NT2/D1 (cell line): ENCODE measurements at regions not wholly inside any gene's neighbourhood (a gene's known extent, or its start where the extent isn't known, plus 50 kb on each side); places are given as distances from the start of the nearest gene placed in this dataset.

Experiments
- DNase-seq: peaks from one replicate; pipeline ENCODE4 v3.0.0-alpha.2; 2011; ENCODE audit warnings: low read depth, low spot score
- H3K27me3 ChIP-seq: 2 replicates; pipeline ENCODE4 v1.6.0; 2011; ENCODE audit warnings: mild to moderate bottlenecking; ENCODE audit not compliant: insufficient read length, insufficient read depth
- H3K36me3 ChIP-seq: 2 replicates; pipeline ENCODE4 v1.6.1; 2011; ENCODE audit warnings: mild to moderate bottlenecking, low read length, mixed read lengths; ENCODE audit not compliant: insufficient read depth, insufficient read length
- H3K4me1 ChIP-seq: 2 replicates; pipeline ENCODE4 v1.5.1; 2011; ENCODE audit not compliant: insufficient read depth, insufficient read length
- H3K4me3 ChIP-seq: 2 replicates; pipeline ENCODE4 v1.5.1; 2011; ENCODE audit warnings: low read depth; ENCODE audit not compliant: insufficient read length
- H3K9ac ChIP-seq: 2 replicates; pipeline ENCODE4 v1.6.0; 2011; ENCODE audit warnings: low read depth; ENCODE audit not compliant: insufficient read length
- H3K9me3 ChIP-seq: 2 replicates; pipeline ENCODE4 v1.5.1; 2011; ENCODE audit warnings: mild to moderate bottlenecking, low read length; ENCODE audit not compliant: insufficient read depth
- SUZ12 ChIP-seq: IDR thresholded peaks from 2 replicates; pipeline ENCODE4 v1.6.1; 2011; ENCODE audit not compliant: insufficient read length, insufficient read depth; ENCODE audit errors: extremely low read depth
- YY1 ChIP-seq: IDR thresholded peaks from 2 replicates; pipeline ENCODE4 v1.6.1; 2011; ENCODE audit not compliant: insufficient read length, insufficient read depth
- ZNF274 ChIP-seq: IDR thresholded peaks from 2 replicates; pipeline ENCODE4 v1.6.1; 2011; ENCODE audit warnings: mild to moderate bottlenecking, low read depth, low read length

DNA sequence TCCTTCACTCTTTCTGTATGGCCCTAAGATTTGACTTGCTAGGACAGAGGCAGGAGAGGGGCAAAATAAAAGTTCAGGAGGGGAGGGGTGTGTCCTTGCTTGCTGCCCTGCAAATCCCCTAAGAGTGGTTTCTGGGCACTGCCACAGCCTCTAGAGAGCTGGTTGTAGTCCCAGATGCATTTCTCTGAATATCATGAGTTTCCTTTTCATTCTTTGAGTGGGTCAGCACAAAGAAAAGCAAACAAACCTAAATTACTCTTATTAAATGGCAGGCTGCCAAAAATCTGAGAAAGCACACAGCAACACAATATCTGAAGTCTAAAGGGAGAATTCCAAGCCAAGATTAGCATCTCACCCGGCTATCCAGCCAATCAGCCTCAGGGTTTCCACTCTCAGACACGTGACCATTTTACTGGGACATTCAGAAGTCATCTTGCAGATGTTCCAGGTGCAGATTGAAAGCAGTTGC is 919.3 kb downstream of the TUSC7 start:
- Histone ChIP-seq H3K36me3 (no peaks in the 10 kb centered on the region), H3K4me3 (no peak overlapping the region), H3K4me1 (no peaks in the 10 kb centered on the region), H3K9me3 (0 out of 2 replicates have a peak, but pooled peaks cover 4% of the 10 kb centered on the region), H3K27me3 (no peaks in the 10 kb centered on the region), H3K9ac (no peak overlapping the region)
- TF ChIP-seq YY1 (no peak), SUZ12 (no peak)
- DNase-seq = no peak

DNA sequence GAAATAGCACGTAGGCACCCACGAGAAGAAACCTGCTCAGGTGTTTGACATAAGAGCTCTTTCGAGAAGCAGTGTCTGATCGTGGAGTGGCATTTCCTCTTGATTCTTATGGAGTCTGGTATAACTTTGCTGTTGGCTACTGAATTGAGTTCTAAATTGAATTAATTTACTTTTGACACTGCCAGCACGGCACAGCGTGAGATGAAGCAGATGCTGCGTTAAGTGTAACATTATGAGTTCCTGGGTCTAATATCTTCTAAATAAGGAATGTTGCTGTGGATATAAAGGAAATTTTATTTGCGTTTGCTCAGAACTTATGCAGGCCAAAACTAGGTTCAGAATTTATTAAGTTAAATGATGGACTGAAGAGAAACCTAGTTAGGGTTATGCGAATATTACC is 919.9 kb downstream of the TUSC7 start:
- TF ChIP-seq ZNF274 (no peak), SUZ12 (no peak), YY1 (no peak)
- no peaks in the 10 kb centered on the region for H3K9me3 ChIP-seq
- H3K4me3 ChIP-seq = no peak overlapping the region
- no peak overlapping the region for H3K9ac ChIP-seq
- H3K27me3 ChIP-seq = no peaks in the 10 kb centered on the region
- no peaks in the 10 kb centered on the region for H3K4me1 ChIP-seq
- no peaks in the 10 kb centered on the region for H3K36me3 ChIP-seq
- no peak for DNase-seq

DNA sequence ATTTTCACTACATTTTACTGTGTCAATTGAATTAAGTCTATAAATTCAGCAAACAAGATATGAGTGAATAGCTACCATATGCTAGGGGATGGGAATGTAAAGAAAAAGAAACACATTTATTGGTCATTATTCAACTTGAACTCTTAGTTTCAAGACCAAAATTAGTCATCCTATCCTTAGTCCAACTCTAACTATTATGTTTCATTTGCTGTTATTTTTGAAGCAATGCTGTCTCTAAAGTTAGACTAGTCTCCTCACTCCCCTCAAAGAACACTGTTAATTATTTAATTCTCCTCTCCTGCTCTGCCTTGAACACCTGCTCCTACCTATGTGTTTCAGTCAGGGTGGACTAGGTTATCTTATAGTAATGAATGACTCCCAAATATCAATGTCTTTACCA is 920.9 kb downstream of the TUSC7 start:
- Histone ChIP-seq H3K9ac (no peak overlapping the region), H3K9me3 (no peaks in the 10 kb centered on the region), H3K4me3 (no peak overlapping the region), H3K27me3 (no peaks in the 10 kb centered on the region), H3K36me3 (no peaks in the 10 kb centered on the region), H3K4me1 (no peaks in the 10 kb centered on the region)
- no peak for DNase-seq
- TF ChIP-seq ZNF274 (no peak), SUZ12 (no peak), YY1 (no peak)

DNA sequence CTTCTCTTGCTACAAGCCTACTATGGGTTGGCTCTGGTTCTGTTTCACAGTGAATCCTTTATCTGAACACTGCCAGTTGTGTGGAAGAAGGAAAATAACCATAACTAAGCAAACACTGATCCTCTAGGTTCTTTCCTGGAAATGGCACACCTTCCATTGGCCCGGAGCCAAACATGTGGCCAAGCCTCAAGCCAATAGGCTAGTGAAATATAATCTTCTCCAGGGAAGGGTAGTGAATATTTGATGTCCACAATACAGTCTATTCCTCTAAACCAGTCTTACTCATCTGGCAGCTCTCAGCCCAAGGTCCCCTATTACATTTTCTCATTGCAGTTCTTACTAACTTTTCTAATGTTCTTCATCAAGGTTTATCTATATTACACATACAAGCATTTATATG is 921.3 kb downstream of the TUSC7 start:
- no peaks in the 10 kb centered on the region for H3K4me1 ChIP-seq
- no peak for DNase-seq

DNA sequence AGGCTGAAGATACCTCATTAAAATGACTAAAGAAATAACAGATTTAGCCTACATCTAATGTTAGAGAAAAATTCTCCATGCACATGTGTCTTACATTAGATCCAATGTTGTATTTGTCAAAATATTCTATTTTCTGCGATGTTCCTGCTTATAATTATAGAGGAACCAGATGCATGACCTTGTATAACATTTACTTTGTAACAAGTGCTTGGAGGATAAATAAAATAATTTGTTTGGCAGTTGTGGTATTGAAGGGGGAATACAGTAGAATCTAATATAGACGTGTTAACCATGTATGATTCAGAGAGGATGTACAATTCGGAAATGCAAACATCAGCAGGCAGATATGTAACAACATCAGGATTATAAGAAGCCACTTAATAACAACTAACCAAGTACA is 922.2 kb downstream of the TUSC7 start:
- DNase-seq = no peak
- no peak overlapping the region for H3K9ac ChIP-seq
- H3K4me1 ChIP-seq = no peaks in the 10 kb centered on the region
- H3K4me3 ChIP-seq = no peak overlapping the region
- H3K36me3 ChIP-seq = no peaks in the 10 kb centered on the region
- TF ChIP-seq SUZ12 (no peak), ZNF274 (no peak), YY1 (no peak)
- no peaks in the 10 kb centered on the region for H3K27me3 ChIP-seq
- H3K9me3 ChIP-seq = no peaks in the 10 kb centered on the region

More for the DNA sequence above, 921.3 kb downstream of the TUSC7 start:
- TF ChIP-seq YY1 (no peak), ZNF274 (no peak), SUZ12 (no peak)
- Histone ChIP-seq H3K36me3 (no peaks in the 10 kb centered on the region), H3K27me3 (no peaks in the 10 kb centered on the region), H3K4me3 (no peak overlapping the region), H3K9ac (no peak overlapping the region), H3K9me3 (no peaks in the 10 kb centered on the region)

DNA sequence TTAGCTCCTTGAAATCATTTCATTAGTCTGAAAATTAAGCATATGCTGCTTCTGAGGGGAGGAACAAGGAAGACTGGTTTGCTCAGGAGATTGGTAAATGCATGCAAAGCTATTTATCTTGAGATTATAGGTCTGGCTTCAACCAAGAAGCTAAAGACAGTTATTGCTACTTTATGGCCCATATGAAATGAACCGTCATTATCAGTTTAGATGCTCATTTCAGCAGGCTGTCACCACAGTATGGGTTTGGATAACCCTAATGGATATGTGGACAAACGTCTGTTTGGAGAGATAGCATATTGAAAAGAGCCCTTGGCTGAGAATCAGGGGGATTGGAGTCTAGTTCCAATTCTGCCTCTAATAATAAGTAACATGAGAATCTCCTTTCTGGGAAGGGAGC is 922.6 kb downstream of the TUSC7 start:
- DNase-seq = no peak

DNA sequence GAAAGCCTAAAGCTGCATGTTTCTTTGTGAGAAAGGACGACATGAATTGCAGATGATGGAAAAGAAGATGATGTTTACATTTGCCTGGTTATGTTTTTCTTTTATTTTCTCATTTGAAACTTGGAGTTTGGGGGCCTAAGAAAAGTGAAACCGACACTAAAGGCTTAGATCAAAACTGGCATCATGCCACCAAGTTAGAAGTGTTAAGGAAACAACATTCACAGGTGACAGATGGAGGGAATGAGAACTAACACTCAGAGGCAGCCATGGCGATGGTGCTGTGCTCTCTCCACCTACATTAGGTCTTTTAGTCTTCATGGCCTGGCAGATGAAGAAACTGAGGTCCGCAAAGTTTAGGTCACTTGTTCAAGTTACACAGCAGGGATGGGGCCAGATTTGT is 923.6 kb downstream of the TUSC7 start:
- Histone ChIP-seq H3K9ac (no peak overlapping the region), H3K9me3 (no peaks in the 10 kb centered on the region), H3K27me3 (no peaks in the 10 kb centered on the region), H3K4me3 (no peak overlapping the region), H3K36me3 (no peaks in the 10 kb centered on the region), H3K4me1 (no peaks in the 10 kb centered on the region)
- no peak for DNase-seq
- TF ChIP-seq SUZ12 = no peak
- TF ChIP-seq YY1 = no peak
- TF ChIP-seq ZNF274 = no peak

More for the DNA sequence above, 922.6 kb downstream of the TUSC7 start:
- no peak overlapping the region for H3K4me3 ChIP-seq
- H3K27me3 ChIP-seq = no peaks in the 10 kb centered on the region
- H3K9ac ChIP-seq = no peak overlapping the region
- H3K4me1 ChIP-seq = no peaks in the 10 kb centered on the region
- no peaks in the 10 kb centered on the region for H3K36me3 ChIP-seq
- TF ChIP-seq YY1 (no peak), ZNF274 (no peak), SUZ12 (no peak)
- no peaks in the 10 kb centered on the region for H3K9me3 ChIP-seq

DNA sequence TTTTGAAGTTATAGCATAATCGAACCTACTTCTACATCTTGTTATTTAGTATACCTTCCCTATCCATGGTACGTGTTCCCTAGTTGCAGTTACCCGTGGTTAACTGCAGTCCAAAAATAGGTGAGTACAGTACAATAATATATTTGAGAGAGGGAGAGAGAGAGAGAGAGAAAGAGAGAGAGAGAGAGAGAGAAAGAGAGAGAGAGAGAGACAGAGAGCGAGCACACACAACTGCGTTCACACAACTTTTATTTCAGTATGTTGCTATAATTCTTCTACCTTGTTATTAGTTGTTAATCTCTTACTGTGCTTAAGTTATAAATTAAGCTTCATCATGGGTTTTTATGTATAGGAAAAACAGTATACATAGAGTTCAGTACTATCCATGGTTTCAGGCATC is 928.1 kb downstream of the TUSC7 start:
- DNase-seq = no peak
- no peaks in the 10 kb centered on the region for H3K9me3 ChIP-seq
- H3K36me3 ChIP-seq = no peaks in the 10 kb centered on the region
- no peaks in the 10 kb centered on the region for H3K4me1 ChIP-seq
- no peak overlapping the region for H3K9ac ChIP-seq
- TF ChIP-seq ZNF274 (no peak), YY1 (no peak), SUZ12 (no peak)
- H3K27me3 ChIP-seq = no peaks in the 10 kb centered on the region
- H3K4me3 ChIP-seq = no peak overlapping the region
